OCI-LY1 (cell line): ENCODE measurements at regions not wholly inside any gene's neighbourhood (a gene's known extent, or its start where the extent isn't known, plus 50 kb on each side); places are given as distances from the start of the nearest gene placed in this dataset.

Experiments used
- H2AFZ ChIP-seq: fragments of 200-600 bp; sonication (generic), shearing (Covaris generic); 2 replicates; pipeline ENCODE4 v1.6.0; 2014; ENCODE audit warnings: antibody characterized with exemption, mild to moderate bottlenecking, low read length
- H3F3A ChIP-seq: fragments of 200-600 bp; sonication (generic), shearing (Covaris generic); 2 replicates; pipeline ENCODE4 v1.6.0; 2014; ENCODE audit warnings: mild to moderate bottlenecking, antibody characterized with exemption, low read length, moderate library complexity; ENCODE audit not compliant: insufficient read depth
- H3K27ac ChIP-seq: fragments of 200-600 bp; sonication (generic); 2 replicates; pipeline ENCODE4 v1.5.1; 2014; ENCODE audit warnings: low read length, mixed run types, mild to moderate bottlenecking, low read depth; ENCODE audit not compliant: poor library complexity, severe bottlenecking
- H3K27me3 ChIP-seq: fragments of 200-600 bp; sonication (generic); 2 replicates; pipeline ENCODE4 v1.6.0; 2014; ENCODE audit warnings: antibody characterized with exemption, mild to moderate bottlenecking, low read length, moderate library complexity; ENCODE audit not compliant: insufficient read depth
- H3K36me3 ChIP-seq: fragments of 200-600 bp; sonication (generic); 2 replicates; pipeline ENCODE4 v1.6.1; 2014; ENCODE audit warnings: mild to moderate bottlenecking, antibody characterized with exemption, low read length, moderate library complexity, mixed read lengths; ENCODE audit not compliant: insufficient read depth
- H3K4me1 ChIP-seq: fragments of 200-600 bp; sonication (generic); 2 replicates; pipeline ENCODE4 v1.5.1; 2014; ENCODE audit warnings: mild to moderate bottlenecking, low read length, moderate library complexity; ENCODE audit not compliant: insufficient read depth, severe bottlenecking
- H3K4me2 ChIP-seq: fragments of 200-600 bp; sonication (generic), shearing (Covaris generic); 2 replicates; pipeline ENCODE4 v1.6.1; 2014; ENCODE audit warnings: low read length
- H3K4me3 ChIP-seq: fragments of 200-600 bp; sonication (generic); 2 replicates; pipeline ENCODE4 v1.5.1; 2014; ENCODE audit warnings: low read length, low read depth, mild to moderate bottlenecking, mixed read lengths; ENCODE audit not compliant: poor library complexity, severe bottlenecking
- H3K79me2 ChIP-seq: fragments of 200-600 bp; shearing (Covaris generic); 2 replicates; pipeline ENCODE4 v1.6.1; 2016; ENCODE audit warnings: mixed run types, low read length, mixed read lengths; ENCODE audit not compliant: insufficient read depth
- H3K9ac ChIP-seq: fragments of 200-600 bp; sonication (generic), shearing (Covaris generic); 2 replicates; pipeline ENCODE4 v1.6.1; 2014; ENCODE audit warnings: mild to moderate bottlenecking, low read length, mixed read lengths
- H3K9me2 ChIP-seq: fragments of 200-600 bp; sonication (generic), shearing (Covaris generic); 2 replicates; pipeline ENCODE4 v1.6.1; 2014; ENCODE audit warnings: low read depth, mild to moderate bottlenecking, low read length, mixed read lengths
- H3K9me3 ChIP-seq: fragments of 200-600 bp; shearing (Covaris generic); 2 replicates; pipeline ENCODE4 v1.6.1; 2014; ENCODE audit warnings: low read length, mixed read lengths
- H4K20me1 ChIP-seq: fragments of 200-600 bp; sonication (generic), shearing (Covaris generic); 2 replicates; pipeline ENCODE4 v1.6.0; 2016; ENCODE audit warnings: mild to moderate bottlenecking, low read length; ENCODE audit not compliant: insufficient read depth
- EZH2 ChIP-seq: fragments of 200-600 bp; sonication (generic), shearing (Covaris generic); IDR thresholded peaks from 2 replicates; pipeline ENCODE4 v1.8.0; 2017; ENCODE audit warnings: borderline replicate concordance, mixed run types, mild to moderate bottlenecking, antibody characterized with exemption, low read length, moderate library complexity, mixed read lengths
- TF ChIP-seq, protein P1 (sequence below): fragments of 200-600 bp; sonication (generic), shearing (Covaris generic); IDR thresholded peaks from 2 replicates; pipeline ENCODE4 v1.5.1; 2017; ENCODE audit warnings: mild to moderate bottlenecking, antibody characterized with exemption, low read length, moderate library complexity, mixed read lengths

DNA sequence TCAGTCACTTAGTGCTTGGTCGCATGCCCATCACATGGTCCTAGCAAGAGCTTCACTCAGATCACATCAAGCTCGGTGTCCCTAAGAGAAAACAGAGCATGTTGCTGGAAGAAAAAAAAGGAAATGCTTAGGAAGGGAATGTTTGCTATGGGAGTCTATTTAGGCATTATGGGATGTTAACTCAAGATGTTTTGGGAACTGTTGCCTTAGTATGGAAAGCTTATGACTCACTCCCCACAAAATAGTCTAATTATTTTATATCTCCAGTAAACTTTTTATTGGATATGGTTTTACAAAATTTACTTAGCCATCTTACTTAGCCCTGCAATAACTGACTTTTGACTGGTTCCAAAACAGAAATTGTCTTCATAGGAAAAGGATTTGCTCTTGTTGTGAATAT lies 439.5 kb upstream of the ZEB2 start:
- no peak overlapping the region for H2AFZ ChIP-seq
- H3F3A ChIP-seq: no peaks in the 10 kb centered on the region
- no peaks in the 10 kb centered on the region for H4K20me1 ChIP-seq
- no peak overlapping the region for H3K27ac ChIP-seq
- no peaks in the 10 kb centered on the region for H3K9me2 ChIP-seq
- H3K4me2 ChIP-seq: no peak overlapping the region
- no peak overlapping the region for H3K9ac ChIP-seq
- no peak for TF ChIP-seq EZH2
- TF ChIP-seq, protein P1, sequence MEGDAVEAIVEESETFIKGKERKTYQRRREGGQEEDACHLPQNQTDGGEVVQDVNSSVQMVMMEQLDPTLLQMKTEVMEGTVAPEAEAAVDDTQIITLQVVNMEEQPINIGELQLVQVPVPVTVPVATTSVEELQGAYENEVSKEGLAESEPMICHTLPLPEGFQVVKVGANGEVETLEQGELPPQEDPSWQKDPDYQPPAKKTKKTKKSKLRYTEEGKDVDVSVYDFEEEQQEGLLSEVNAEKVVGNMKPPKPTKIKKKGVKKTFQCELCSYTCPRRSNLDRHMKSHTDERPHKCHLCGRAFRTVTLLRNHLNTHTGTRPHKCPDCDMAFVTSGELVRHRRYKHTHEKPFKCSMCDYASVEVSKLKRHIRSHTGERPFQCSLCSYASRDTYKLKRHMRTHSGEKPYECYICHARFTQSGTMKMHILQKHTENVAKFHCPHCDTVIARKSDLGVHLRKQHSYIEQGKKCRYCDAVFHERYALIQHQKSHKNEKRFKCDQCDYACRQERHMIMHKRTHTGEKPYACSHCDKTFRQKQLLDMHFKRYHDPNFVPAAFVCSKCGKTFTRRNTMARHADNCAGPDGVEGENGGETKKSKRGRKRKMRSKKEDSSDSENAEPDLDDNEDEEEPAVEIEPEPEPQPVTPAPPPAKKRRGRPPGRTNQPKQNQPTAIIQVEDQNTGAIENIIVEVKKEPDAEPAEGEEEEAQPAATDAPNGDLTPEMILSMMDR: no peak
- H3K9me3 ChIP-seq: no peaks in the 10 kb centered on the region
- no peaks in the 10 kb centered on the region for H3K79me2 ChIP-seq
- no peak overlapping the region for H3K4me3 ChIP-seq
- H3K4me1 ChIP-seq: no peaks in the 10 kb centered on the region
- no peaks in the 10 kb centered on the region for H3K36me3 ChIP-seq
- no peaks in the 10 kb centered on the region for H3K27me3 ChIP-seq

DNA sequence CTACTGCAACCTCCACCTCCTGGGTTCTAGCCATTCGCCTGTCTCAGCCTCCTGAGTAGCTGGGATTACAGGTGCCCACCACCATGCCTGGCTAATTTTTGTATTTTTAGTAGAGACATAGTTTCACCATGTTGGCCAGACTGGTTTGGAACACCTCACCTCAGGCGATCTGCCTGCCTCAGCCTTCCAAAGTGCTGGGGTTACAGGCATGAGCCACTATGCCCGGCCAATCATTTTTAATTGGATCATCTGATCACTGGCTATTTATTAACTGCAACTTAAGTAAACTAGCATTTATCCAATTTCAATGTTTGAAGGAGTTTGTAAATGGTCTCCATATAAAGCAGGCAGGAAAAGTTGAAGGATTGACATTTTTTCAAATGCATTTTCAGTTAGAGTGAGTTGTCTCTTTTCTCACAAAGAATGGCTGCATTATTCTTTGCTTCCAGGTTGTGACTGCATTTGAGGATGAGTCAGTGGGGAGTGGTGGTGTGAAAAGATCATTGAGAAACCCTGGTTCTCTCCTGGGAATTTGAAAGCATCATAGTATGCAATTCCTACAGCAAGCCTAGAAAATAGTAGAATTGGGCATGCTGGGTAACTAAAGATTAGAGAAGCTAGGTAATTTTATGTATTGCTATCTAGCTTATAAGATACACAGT lies 431.1 kb upstream of the ZEB2 start:
- no peaks in the 10 kb centered on the region for H3K79me2 ChIP-seq
- no peak overlapping the region for H2AFZ ChIP-seq
- H3K27ac ChIP-seq: no peak overlapping the region
- H3K4me1 ChIP-seq: peaks cover 10% of the 10 kb centered on the region
- no peaks in the 10 kb centered on the region for H3K36me3 ChIP-seq
- H4K20me1 ChIP-seq: no peaks in the 10 kb centered on the region
- H3F3A ChIP-seq: no peaks in the 10 kb centered on the region
- H3K9me3 ChIP-seq: no peaks in the 10 kb centered on the region
- no peak overlapping the region for H3K9ac ChIP-seq
- H3K27me3 ChIP-seq: no peaks in the 10 kb centered on the region
- H3K4me3 ChIP-seq: no peak overlapping the region
- no peak overlapping the region for H3K4me2 ChIP-seq
- no peaks in the 10 kb centered on the region for H3K9me2 ChIP-seq
- no peak for TF ChIP-seq EZH2
- TF ChIP-seq, protein P1: no peak

DNA sequence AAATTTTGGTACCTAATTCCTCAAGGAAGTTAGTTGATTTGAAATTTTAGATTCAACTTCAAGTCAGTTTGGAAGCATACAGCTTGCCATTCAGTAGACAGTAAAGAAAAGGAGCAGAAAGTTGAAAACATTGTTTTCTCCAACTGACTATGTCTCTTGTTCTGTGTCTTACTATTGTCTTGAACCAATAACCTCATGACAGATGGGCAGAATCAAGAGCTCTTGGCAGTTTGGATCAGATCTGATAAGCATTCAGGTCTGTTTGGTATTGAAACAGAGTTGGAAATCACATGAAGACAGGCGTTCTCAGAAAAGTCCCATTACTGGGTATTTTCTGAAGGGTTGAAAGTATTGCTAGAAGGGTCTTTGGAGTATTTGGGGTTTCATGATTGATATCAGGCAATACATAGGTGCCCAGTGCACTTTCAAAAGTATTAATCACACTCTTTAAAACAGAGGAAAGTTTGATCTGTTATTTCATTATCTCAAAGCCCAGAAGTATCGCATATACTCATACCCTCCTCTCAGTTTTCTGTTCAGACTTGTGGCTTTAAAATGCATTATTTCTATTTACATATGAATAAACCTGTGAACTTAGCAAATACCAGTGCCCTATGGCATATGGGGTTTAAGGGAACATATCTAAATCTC lies 428.4 kb upstream of the ZEB2 start:
- H2AFZ ChIP-seq: no peak overlapping the region
- H3F3A ChIP-seq: no peaks in the 10 kb centered on the region
- no peak overlapping the region for H3K4me2 ChIP-seq
- H3K4me3 ChIP-seq: no peak overlapping the region
- no peak overlapping the region for H3K27ac ChIP-seq
- no peaks in the 10 kb centered on the region for H4K20me1 ChIP-seq
- no peaks in the 10 kb centered on the region for H3K79me2 ChIP-seq
- no peaks in the 10 kb centered on the region for H3K9me2 ChIP-seq
- TF ChIP-seq, protein P1: no peak
- TF ChIP-seq EZH2: no peak
- H3K9ac ChIP-seq: no peak overlapping the region
- no peaks in the 10 kb centered on the region for H3K9me3 ChIP-seq
- H3K4me1 ChIP-seq: peaks cover 10% of the 10 kb centered on the region
- no peaks in the 10 kb centered on the region for H3K36me3 ChIP-seq
- no peaks in the 10 kb centered on the region for H3K27me3 ChIP-seq
